Parathyroid adenoma (tissue), 2 donors: ENCODE measurements at regions not wholly inside any gene's neighbourhood (a gene's known extent, or its start where the extent isn't known, plus 50 kb on each side); places are given as distances from the start of the nearest gene placed in this dataset.

Experiments
- H2AFZ ChIP-seq: fragments of 300-600 bp; sonication (generic); one replicate; pipeline ENCODE4 v1.7.0; 2017; ENCODE audit warnings: antibody characterized with exemption, mild to moderate bottlenecking
- H3K27ac ChIP-seq: fragments of 300-600 bp; sonication (generic); one replicate; pipeline ENCODE4 v1.7.0; 2017
- H3K27me3 ChIP-seq: fragments of 300-600 bp; sonication (generic); one replicate; pipeline ENCODE4 v1.7.0; 2017; ENCODE audit warnings: low read length; ENCODE audit not compliant: control insufficient read depth, insufficient read depth
- H3K36me3 ChIP-seq: fragments of 300-600 bp; sonication (generic); one replicate; pipeline ENCODE4 v1.7.0; 2017; ENCODE audit warnings: low read length; ENCODE audit not compliant: control insufficient read depth, insufficient read depth
- H3K4me1 ChIP-seq: fragments of 300-600 bp; sonication (generic); one replicate; pipeline ENCODE4 v1.7.0; 2017; ENCODE audit warnings: control low read depth
- H3K4me2 ChIP-seq: fragments of 300-600 bp; sonication (generic); one replicate; pipeline ENCODE4 v1.7.0; 2017; ENCODE audit warnings: low read length
- H3K4me3 ChIP-seq: fragments of 300-600 bp; sonication (generic); one replicate; pipeline ENCODE4 v1.7.0; 2017; ENCODE audit warnings: low read depth, low read length
- H3K79me2 ChIP-seq: fragments of 300-600 bp; sonication (generic); one replicate; pipeline ENCODE4 v1.7.0; 2017; ENCODE audit warnings: control low read depth
- H3K9ac ChIP-seq: fragments of 300-600 bp; sonication (generic); one replicate; pipeline ENCODE4 v1.7.0; 2017; ENCODE audit warnings: mild to moderate bottlenecking
- H3K9me3 ChIP-seq: fragments of 300-600 bp; sonication (generic); one replicate; pipeline ENCODE4 v1.7.0; 2017; ENCODE audit warnings: low read length; ENCODE audit not compliant: control insufficient read depth
- TF ChIP-seq, protein P1 (sequence below): fragments of 300-600 bp; sonication (generic); IDR thresholded peaks from one replicate; pipeline ENCODE4 v1.7.0; 2017; ENCODE audit warnings: antibody characterized with exemption, mild to moderate bottlenecking
- donor health status: primary hyperparathyroidism.

- Histone ChIP-seq H3K79me2 (no peaks in the 10 kb centered on the region), H2AFZ (no peak overlapping the region), H3K9ac (no peak overlapping the region), H3K4me3 (no peak overlapping the region), H3K4me1 (no peaks in the 10 kb centered on the region), H3K27ac (no peak overlapping the region), H3K36me3 (no peaks in the 10 kb centered on the region), H3K9me3 (no peaks in the 10 kb centered on the region), H3K27me3 (no peaks in the 10 kb centered on the region), H3K4me2 (no peak overlapping the region)
- TF ChIP-seq, protein P1, sequence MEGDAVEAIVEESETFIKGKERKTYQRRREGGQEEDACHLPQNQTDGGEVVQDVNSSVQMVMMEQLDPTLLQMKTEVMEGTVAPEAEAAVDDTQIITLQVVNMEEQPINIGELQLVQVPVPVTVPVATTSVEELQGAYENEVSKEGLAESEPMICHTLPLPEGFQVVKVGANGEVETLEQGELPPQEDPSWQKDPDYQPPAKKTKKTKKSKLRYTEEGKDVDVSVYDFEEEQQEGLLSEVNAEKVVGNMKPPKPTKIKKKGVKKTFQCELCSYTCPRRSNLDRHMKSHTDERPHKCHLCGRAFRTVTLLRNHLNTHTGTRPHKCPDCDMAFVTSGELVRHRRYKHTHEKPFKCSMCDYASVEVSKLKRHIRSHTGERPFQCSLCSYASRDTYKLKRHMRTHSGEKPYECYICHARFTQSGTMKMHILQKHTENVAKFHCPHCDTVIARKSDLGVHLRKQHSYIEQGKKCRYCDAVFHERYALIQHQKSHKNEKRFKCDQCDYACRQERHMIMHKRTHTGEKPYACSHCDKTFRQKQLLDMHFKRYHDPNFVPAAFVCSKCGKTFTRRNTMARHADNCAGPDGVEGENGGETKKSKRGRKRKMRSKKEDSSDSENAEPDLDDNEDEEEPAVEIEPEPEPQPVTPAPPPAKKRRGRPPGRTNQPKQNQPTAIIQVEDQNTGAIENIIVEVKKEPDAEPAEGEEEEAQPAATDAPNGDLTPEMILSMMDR = no peak
Measured at GRCh38 chr16:52906281-52906680, 146.4 kb downstream of the CHD9NB start.

GRCh38 chr16:52896478-52897164 lies 156.1 kb downstream of the CHD9NB start:
- no peaks in the 10 kb centered on the region for H3K9me3 ChIP-seq
- H3K4me1 ChIP-seq = no peaks in the 10 kb centered on the region
- H2AFZ ChIP-seq = no peak overlapping the region
- H3K4me2 ChIP-seq = no peak overlapping the region
- no peaks in the 10 kb centered on the region for H3K36me3 ChIP-seq
- no peak overlapping the region for H3K27ac ChIP-seq
- no peaks in the 10 kb centered on the region for H3K27me3 ChIP-seq
- H3K9ac ChIP-seq = no peak overlapping the region
- TF ChIP-seq, protein P1 = no peak
- H3K79me2 ChIP-seq = no peaks in the 10 kb centered on the region
- no peak overlapping the region for H3K4me3 ChIP-seq

GRCh38 chr16:52874042-52874441 lies 178.7 kb downstream of the CHD9NB start:
- H3K4me1 ChIP-seq = no peaks in the 10 kb centered on the region
- no peak overlapping the region for H2AFZ ChIP-seq
- H3K9ac ChIP-seq = no peak overlapping the region
- no peaks in the 10 kb centered on the region for H3K36me3 ChIP-seq
- no peak overlapping the region for H3K4me3 ChIP-seq
- H3K9me3 ChIP-seq = no peaks in the 10 kb centered on the region
- no peak overlapping the region for H3K4me2 ChIP-seq
- H3K79me2 ChIP-seq = no peaks in the 10 kb centered on the region
- H3K27ac ChIP-seq = no peak overlapping the region
- TF ChIP-seq, protein P1 = no peak
- no peaks in the 10 kb centered on the region for H3K27me3 ChIP-seq

DNA sequence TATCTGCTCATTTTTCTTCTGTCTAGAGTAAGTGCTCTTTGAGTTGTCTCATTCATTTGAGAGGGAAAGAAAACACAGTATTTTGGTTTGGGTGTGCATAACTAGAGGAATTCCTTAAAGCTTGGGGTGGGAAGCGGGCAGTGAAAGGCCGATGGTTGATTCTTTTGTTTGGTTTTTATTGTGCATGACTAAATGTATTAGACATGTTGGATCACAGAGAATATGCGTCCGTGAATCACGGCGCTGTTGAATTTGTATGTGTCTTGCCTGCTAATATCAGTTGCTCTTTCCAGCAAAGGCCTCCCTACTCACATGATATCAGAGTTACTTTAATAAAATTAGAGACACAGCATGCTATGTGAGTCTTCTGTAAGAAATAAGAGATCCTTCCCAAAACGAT lies 180.0 kb downstream of the CHD9NB start:
- H3K27me3 ChIP-seq = no peaks in the 10 kb centered on the region
- H3K9ac ChIP-seq = no peak overlapping the region
- no peaks in the 10 kb centered on the region for H3K4me1 ChIP-seq
- H3K79me2 ChIP-seq = no peaks in the 10 kb centered on the region
- H3K27ac ChIP-seq = no peak overlapping the region
- H3K4me3 ChIP-seq = no peak overlapping the region
- TF ChIP-seq, protein P1 = no peak
- no peak overlapping the region for H3K4me2 ChIP-seq
- no peaks in the 10 kb centered on the region for H3K9me3 ChIP-seq
- no peak overlapping the region for H2AFZ ChIP-seq
- no peaks in the 10 kb centered on the region for H3K36me3 ChIP-seq

GRCh38 chr16:52871481-52871880 lies 181.2 kb downstream of the CHD9NB start:
- TF ChIP-seq, protein P1 = no peak
- H3K27me3 ChIP-seq = no peaks in the 10 kb centered on the region
- H3K4me2 ChIP-seq = no peak overlapping the region
- no peak overlapping the region for H3K4me3 ChIP-seq
- no peaks in the 10 kb centered on the region for H3K36me3 ChIP-seq
- no peaks in the 10 kb centered on the region for H3K9me3 ChIP-seq
- no peaks in the 10 kb centered on the region for H3K4me1 ChIP-seq
- H3K9ac ChIP-seq = no peak overlapping the region
- no peaks in the 10 kb centered on the region for H3K79me2 ChIP-seq
- H2AFZ ChIP-seq = no peak overlapping the region
- no peak overlapping the region for H3K27ac ChIP-seq
